Neural progenitor cell (in vitro differentiated cells): ENCODE measurements at regions not wholly inside any gene's neighbourhood (a gene's known extent, or its start where the extent isn't known, plus 50 kb on each side); places are given as distances from the start of the nearest gene placed in this dataset.

Experiments
- EZH2 ChIP-seq: fragments of 200-600 bp; sonication (generic); IDR thresholded peaks from 2 replicates; pipeline ENCODE4 v1.6.1; 2017; ENCODE audit warnings: antibody characterized with exemption, mild to moderate bottlenecking, moderate library complexity
- EZH2phosphoT487 ChIP-seq: fragments of 200-600 bp; sonication (generic); IDR thresholded peaks from 2 replicates; pipeline ENCODE4 v1.6.1; 2017; ENCODE audit warnings: antibody characterized with exemption
- TF ChIP-seq, protein P1 (sequence below): fragments of 200-600 bp; sonication (generic); IDR thresholded peaks from 2 replicates; pipeline ENCODE4 v1.5.1; 2017; ENCODE audit warnings: antibody characterized with exemption, mild to moderate bottlenecking

DNA sequence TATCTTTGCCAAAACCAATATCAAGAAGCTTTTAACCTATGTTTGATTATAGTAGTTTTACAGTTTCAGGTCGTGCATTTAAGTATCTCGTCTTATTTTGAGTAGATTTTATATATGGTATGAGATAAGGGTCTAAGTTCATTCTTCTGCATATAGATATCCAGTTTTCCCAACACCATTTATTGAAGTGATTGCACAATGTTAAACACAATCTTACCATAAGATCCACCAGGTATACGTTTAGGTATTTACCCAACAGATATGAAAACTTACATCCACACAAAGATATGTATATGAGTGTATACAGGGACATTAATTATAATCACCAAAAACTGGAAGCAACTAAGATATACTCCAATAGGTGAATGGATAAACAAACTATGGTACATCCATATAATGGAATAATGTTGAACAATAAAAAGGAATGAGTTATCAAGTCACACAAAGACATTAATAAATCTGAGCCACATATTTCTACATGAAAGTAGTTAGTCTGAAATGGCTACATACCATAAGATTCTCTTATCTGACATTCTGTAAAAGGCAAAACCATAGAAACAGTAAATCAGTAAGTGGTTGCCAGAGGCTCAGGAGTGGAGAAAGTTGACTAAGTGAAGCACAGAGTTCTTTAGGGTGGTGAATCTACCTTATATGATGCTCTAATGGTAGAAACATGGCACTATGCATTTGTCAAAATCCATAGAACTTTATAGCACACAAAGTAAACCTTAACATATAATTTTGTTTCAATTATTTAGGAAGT, 222.6 kb downstream of the NUAK1 start:
- TF ChIP-seq, protein P1, sequence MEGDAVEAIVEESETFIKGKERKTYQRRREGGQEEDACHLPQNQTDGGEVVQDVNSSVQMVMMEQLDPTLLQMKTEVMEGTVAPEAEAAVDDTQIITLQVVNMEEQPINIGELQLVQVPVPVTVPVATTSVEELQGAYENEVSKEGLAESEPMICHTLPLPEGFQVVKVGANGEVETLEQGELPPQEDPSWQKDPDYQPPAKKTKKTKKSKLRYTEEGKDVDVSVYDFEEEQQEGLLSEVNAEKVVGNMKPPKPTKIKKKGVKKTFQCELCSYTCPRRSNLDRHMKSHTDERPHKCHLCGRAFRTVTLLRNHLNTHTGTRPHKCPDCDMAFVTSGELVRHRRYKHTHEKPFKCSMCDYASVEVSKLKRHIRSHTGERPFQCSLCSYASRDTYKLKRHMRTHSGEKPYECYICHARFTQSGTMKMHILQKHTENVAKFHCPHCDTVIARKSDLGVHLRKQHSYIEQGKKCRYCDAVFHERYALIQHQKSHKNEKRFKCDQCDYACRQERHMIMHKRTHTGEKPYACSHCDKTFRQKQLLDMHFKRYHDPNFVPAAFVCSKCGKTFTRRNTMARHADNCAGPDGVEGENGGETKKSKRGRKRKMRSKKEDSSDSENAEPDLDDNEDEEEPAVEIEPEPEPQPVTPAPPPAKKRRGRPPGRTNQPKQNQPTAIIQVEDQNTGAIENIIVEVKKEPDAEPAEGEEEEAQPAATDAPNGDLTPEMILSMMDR: no peak
- TF ChIP-seq EZH2 (no peak), EZH2phosphoT487 (no peak)
